ENCODE measurements at regions not wholly inside any gene's neighbourhood (a gene's known extent, or its start where the extent isn't known, plus 50 kb on each side); places are given as distances from the start of the nearest gene placed in this dataset.

DNA sequence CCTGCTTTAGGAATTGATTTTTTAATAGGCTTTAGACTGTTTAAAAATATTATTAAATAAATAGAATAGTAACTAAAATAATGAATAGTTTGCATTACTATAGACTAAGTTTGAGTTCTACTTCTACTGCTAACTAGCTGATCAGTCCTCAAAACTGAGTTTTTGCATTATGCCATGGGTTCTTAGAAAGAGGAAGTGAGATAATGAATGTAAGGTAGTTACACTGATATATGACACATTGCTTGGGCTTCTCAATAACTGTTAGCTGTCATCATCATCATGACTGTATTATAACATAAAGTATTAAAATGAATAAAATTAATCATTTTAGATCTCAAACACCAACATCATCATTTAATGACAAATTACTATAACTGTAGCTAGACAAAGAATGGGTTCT lies 949.7 kb downstream of the TRHDE start:
- no peaks in the 10 kb centered on the region for H3K4me1 Mint-ChIP-seq

More for the DNA sequence above, 949.7 kb downstream of the TRHDE start:
- Histone ChIP-seq H3K23ac (ENCODE audit: insufficient read length, low read depth, low read length) (no peak overlapping the region), H2BK20ac (ENCODE audit: low read depth, low read length, poor library complexity, severe bottlenecking) (no peak overlapping the region), H4K20me1 (ENCODE audit: control insufficient read depth, insufficient read depth, insufficient read length) (no peaks in the 10 kb centered on the region), H3K9me3 (ENCODE audit: control insufficient read depth, low read depth, low read length) (no peaks in the 10 kb centered on the region), H4K8ac (replicated peaks; ENCODE audit: insufficient read length, low read depth, low read length) (no peak overlapping the region), H3K23me2 (ENCODE audit: insufficient read length, low read depth, low read length, poor library complexity, severe bottlenecking) (no peaks in the 10 kb centered on the region), H3T11ph (ENCODE audit: low read length) (no peak overlapping the region), H3K14ac (ENCODE audit: insufficient read depth, low read length) (no peak overlapping the region), H2BK120ac (ENCODE audit: low read depth, low read length, poor library complexity, severe bottlenecking) (no peak overlapping the region), H3K79me1 (ENCODE audit: insufficient read depth, low read depth, low read length, poor library complexity, severe bottlenecking) (no peaks in the 10 kb centered on the region), H2BK15ac (ENCODE audit: low read depth, low read length) (no peak overlapping the region), H2BK5ac (ENCODE audit: insufficient read length, low read length) (no peak overlapping the region), H3K4me2 (ENCODE audit: insufficient read depth, insufficient read length, low read length) (no peak overlapping the region), H4K91ac (ENCODE audit: insufficient read length, low read depth, low read length) (no peak overlapping the region), H3K4me1 (ENCODE audit: insufficient read depth, low read length) (no peaks in the 10 kb centered on the region), H4K5ac (ENCODE audit: insufficient read length, low read depth, low read length) (no peak overlapping the region), H3K9ac (ENCODE audit: extremely low read depth, insufficient read length, low read length) (no peak overlapping the region), H3K27me3 (ENCODE audit: insufficient read depth, low read length) (no peaks in the 10 kb centered on the region), H3K56ac (ENCODE audit: insufficient read length, low read depth, low read length) (no peak overlapping the region), H3K4ac (ENCODE audit: low read depth, low read length) (no peak overlapping the region), H3K18ac (ENCODE audit: insufficient read length, low read depth, low read length) (no peak overlapping the region), H3K79me2 (ENCODE audit: insufficient read depth, low read length) (no peaks in the 10 kb centered on the region), H3K27ac (ENCODE audit: insufficient read length, low read depth, low read length) (no peak overlapping the region), H2AFZ (ENCODE audit: low read length) (no peak overlapping the region), H2AK5ac (ENCODE audit: insufficient read length, low read length) (no peak overlapping the region), H2BK12ac (ENCODE audit: insufficient read length, low read depth, low read length) (no peak overlapping the region)
- TF ChIP-seq, protein P1, sequence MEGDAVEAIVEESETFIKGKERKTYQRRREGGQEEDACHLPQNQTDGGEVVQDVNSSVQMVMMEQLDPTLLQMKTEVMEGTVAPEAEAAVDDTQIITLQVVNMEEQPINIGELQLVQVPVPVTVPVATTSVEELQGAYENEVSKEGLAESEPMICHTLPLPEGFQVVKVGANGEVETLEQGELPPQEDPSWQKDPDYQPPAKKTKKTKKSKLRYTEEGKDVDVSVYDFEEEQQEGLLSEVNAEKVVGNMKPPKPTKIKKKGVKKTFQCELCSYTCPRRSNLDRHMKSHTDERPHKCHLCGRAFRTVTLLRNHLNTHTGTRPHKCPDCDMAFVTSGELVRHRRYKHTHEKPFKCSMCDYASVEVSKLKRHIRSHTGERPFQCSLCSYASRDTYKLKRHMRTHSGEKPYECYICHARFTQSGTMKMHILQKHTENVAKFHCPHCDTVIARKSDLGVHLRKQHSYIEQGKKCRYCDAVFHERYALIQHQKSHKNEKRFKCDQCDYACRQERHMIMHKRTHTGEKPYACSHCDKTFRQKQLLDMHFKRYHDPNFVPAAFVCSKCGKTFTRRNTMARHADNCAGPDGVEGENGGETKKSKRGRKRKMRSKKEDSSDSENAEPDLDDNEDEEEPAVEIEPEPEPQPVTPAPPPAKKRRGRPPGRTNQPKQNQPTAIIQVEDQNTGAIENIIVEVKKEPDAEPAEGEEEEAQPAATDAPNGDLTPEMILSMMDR (conservative IDR thresholded peaks at IDR 0.05) = no peak
- peaks cover 0 to 6% of the 10 kb centered on the region in 2 experiments; a peak in 3 of 5 replicates for H3K9me3 Mint-ChIP-seq
- H3K27ac Mint-ChIP-seq = no peak overlapping the region
- DNase-seq = no peak
- no peaks in the 10 kb centered on the region for H3K27me3 Mint-ChIP-seq (ENCODE audit: low read depth)
- no peaks in the 10 kb centered on the region for H3K36me3 Mint-ChIP-seq (ENCODE audit: insufficient read depth in 1 of 3, low read depth in 3 of 3)
- no peak overlapping the region for H3K4me3 Mint-ChIP-seq

Measured in H9 (cell line).